ENCODE measurements at regions not wholly inside any gene's neighbourhood (a gene's known extent, or its start where the extent isn't known, plus 50 kb on each side); places are given as distances from the start of the nearest gene placed in this dataset.

- TF ChIP-seq POLR2A (IDR thresholded peaks at IDR 0.05; ENCODE audit: extremely low read depth, insufficient read length) (no peak), CTCF (IDR thresholded peaks at IDR 0.05; ENCODE audit: low read depth, low read length) (no peak), MAX (IDR thresholded peaks at IDR 0.05; ENCODE audit: low read depth, low read length) (no peak), MYC (IDR thresholded peaks at IDR 0.05; ENCODE audit: low read depth, low read length) (no peak)
Measured at GRCh38 chr14:98999345-98999744, 272.7 kb downstream of the BCL11B start.

All from NB4 (cell line).